ENCODE measurements at regions not wholly inside any gene's neighbourhood (a gene's known extent, or its start where the extent isn't known, plus 50 kb on each side); places are given as distances from the start of the nearest gene placed in this dataset.

- Histone ChIP-seq H3K9me3 (ENCODE audit: insufficient read depth, low read depth, low read length) (no peaks in the 10 kb centered on the region), H3K9ac (ENCODE audit: low read depth, low read length) (no peak overlapping the region), H3K4me3 (ENCODE audit: low read length) (no peak overlapping the region), H3K27me3 (ENCODE audit: insufficient read depth, low read length) (no peaks in the 10 kb centered on the region), H3K36me3 (ENCODE audit: insufficient read depth, low read depth, low read length) (no peaks in the 10 kb centered on the region), H3K27ac (ENCODE audit: low read length) (no peak overlapping the region), H3K4me1 (ENCODE audit: insufficient read depth, low read length) (no peaks in the 10 kb centered on the region)
Measured at GRCh38 chr4:156477636-156478035, 494.0 kb downstream of the PDGFC start.

- Histone ChIP-seq H3K36me3 (ENCODE audit: insufficient read depth, low read depth, low read length) (no peaks in the 10 kb centered on the region), H3K27me3 (ENCODE audit: insufficient read depth, low read length) (no peaks in the 10 kb centered on the region), H3K4me3 (ENCODE audit: low read length) (no peak overlapping the region), H3K9ac (ENCODE audit: low read depth, low read length) (no peak overlapping the region), H3K9me3 (ENCODE audit: insufficient read depth, low read depth, low read length) (no peaks in the 10 kb centered on the region), H3K27ac (ENCODE audit: low read length) (no peak overlapping the region), H3K4me1 (ENCODE audit: insufficient read depth, low read length) (no peaks in the 10 kb centered on the region)
Measured at GRCh38 chr4:156476359-156476758, 495.2 kb downstream of the PDGFC start.

- Histone ChIP-seq H3K36me3 (ENCODE audit: insufficient read depth, low read depth, low read length) (no peaks in the 10 kb centered on the region), H3K4me3 (ENCODE audit: low read length) (no peak overlapping the region), H3K4me1 (ENCODE audit: insufficient read depth, low read length) (no peaks in the 10 kb centered on the region), H3K9ac (ENCODE audit: low read depth, low read length) (no peak overlapping the region), H3K27ac (ENCODE audit: low read length) (no peak overlapping the region), H3K27me3 (ENCODE audit: insufficient read depth, low read length) (no peaks in the 10 kb centered on the region), H3K9me3 (ENCODE audit: insufficient read depth, low read depth, low read length) (no peaks in the 10 kb centered on the region)
Measured at GRCh38 chr4:156475322-156475721, 496.3 kb downstream of the PDGFC start.

- Histone ChIP-seq H3K9ac (ENCODE audit: low read depth, low read length) (no peak overlapping the region), H3K4me3 (ENCODE audit: low read length) (no peak overlapping the region), H3K9me3 (ENCODE audit: insufficient read depth, low read depth, low read length) (no peaks in the 10 kb centered on the region), H3K27ac (ENCODE audit: low read length) (no peak overlapping the region), H3K36me3 (ENCODE audit: insufficient read depth, low read depth, low read length) (no peaks in the 10 kb centered on the region), H3K4me1 (ENCODE audit: insufficient read depth, low read length) (no peaks in the 10 kb centered on the region), H3K27me3 (ENCODE audit: insufficient read depth, low read length) (no peaks in the 10 kb centered on the region)
Measured at GRCh38 chr4:156473151-156473550, 498.4 kb downstream of the PDGFC start.

- no peak overlapping the region for H3K9ac ChIP-seq (ENCODE audit: low read depth, low read length)
- H3K9me3 ChIP-seq (ENCODE audit: insufficient read depth, low read depth, low read length) = no peaks in the 10 kb centered on the region
- no peak overlapping the region for H3K4me3 ChIP-seq (ENCODE audit: low read length)
- no peaks in the 10 kb centered on the region for H3K36me3 ChIP-seq (ENCODE audit: insufficient read depth, low read depth, low read length)
- H3K4me1 ChIP-seq (ENCODE audit: insufficient read depth, low read length) = no peaks in the 10 kb centered on the region
- no peak overlapping the region for H3K27ac ChIP-seq (ENCODE audit: low read length)
- no peaks in the 10 kb centered on the region for H3K27me3 ChIP-seq (ENCODE audit: insufficient read depth, low read length)
Measured at GRCh38 chr4:156472624-156473023, 499.0 kb downstream of the PDGFC start.

GRCh38 chr4:156459584-156459983, 505.9 kb upstream of the CTSO start:
- Histone ChIP-seq H3K9ac (ENCODE audit: low read depth, low read length) (no peak overlapping the region), H3K4me1 (ENCODE audit: insufficient read depth, low read length) (no peaks in the 10 kb centered on the region), H3K36me3 (ENCODE audit: insufficient read depth, low read depth, low read length) (no peaks in the 10 kb centered on the region), H3K27ac (ENCODE audit: low read length) (no peak overlapping the region), H3K27me3 (ENCODE audit: insufficient read depth, low read length) (no peaks in the 10 kb centered on the region), H3K4me3 (ENCODE audit: low read length) (no peak overlapping the region), H3K9me3 (ENCODE audit: insufficient read depth, low read depth, low read length) (no peaks in the 10 kb centered on the region)

- H3K4me1 ChIP-seq (ENCODE audit: insufficient read depth, low read length) = no peaks in the 10 kb centered on the region
- H3K9me3 ChIP-seq (ENCODE audit: insufficient read depth, low read depth, low read length) = no peaks in the 10 kb centered on the region
- no peaks in the 10 kb centered on the region for H3K27me3 ChIP-seq (ENCODE audit: insufficient read depth, low read length)
- no peaks in the 10 kb centered on the region for H3K36me3 ChIP-seq (ENCODE audit: insufficient read depth, low read depth, low read length)
- no peak overlapping the region for H3K27ac ChIP-seq (ENCODE audit: low read length)
- H3K9ac ChIP-seq (ENCODE audit: low read depth, low read length) = no peak overlapping the region
- no peak overlapping the region for H3K4me3 ChIP-seq (ENCODE audit: low read length)
Measured at GRCh38 chr4:156456830-156457229, 503.2 kb upstream of the CTSO start.

GRCh38 chr4:156443488-156443887, 489.8 kb upstream of the CTSO start:
- Histone ChIP-seq H3K9ac (ENCODE audit: low read depth, low read length) (no peak overlapping the region), H3K9me3 (ENCODE audit: insufficient read depth, low read depth, low read length) (no peaks in the 10 kb centered on the region), H3K27me3 (ENCODE audit: insufficient read depth, low read length) (no peaks in the 10 kb centered on the region), H3K4me3 (ENCODE audit: low read length) (no peak overlapping the region), H3K27ac (ENCODE audit: low read length) (no peak overlapping the region), H3K4me1 (ENCODE audit: insufficient read depth, low read length) (no peaks in the 10 kb centered on the region; the same call in 1 of the 2 replicates), H3K36me3 (ENCODE audit: insufficient read depth, low read depth, low read length) (no peaks in the 10 kb centered on the region)

- Histone ChIP-seq H3K36me3 (ENCODE audit: insufficient read depth, low read depth, low read length) (no peaks in the 10 kb centered on the region), H3K9ac (ENCODE audit: low read depth, low read length) (no peak overlapping the region), H3K27ac (ENCODE audit: low read length) (no peak overlapping the region), H3K4me3 (ENCODE audit: low read length) (no peak overlapping the region), H3K4me1 (ENCODE audit: insufficient read depth, low read length) (no peaks in the 10 kb centered on the region; the same call in 1 of the 2 replicates), H3K27me3 (ENCODE audit: insufficient read depth, low read length) (no peaks in the 10 kb centered on the region), H3K9me3 (ENCODE audit: insufficient read depth, low read depth, low read length) (no peaks in the 10 kb centered on the region)
Measured at GRCh38 chr4:156442912-156443311, 489.2 kb upstream of the CTSO start.

GRCh38 chr4:156439576-156440200, 486.0 kb upstream of the CTSO start:
- H3K27me3 ChIP-seq (ENCODE audit: insufficient read depth, low read length) = no peaks in the 10 kb centered on the region
- no peak overlapping the region for H3K27ac ChIP-seq (ENCODE audit: low read length)
- H3K9me3 ChIP-seq (ENCODE audit: insufficient read depth, low read depth, low read length) = no peaks in the 10 kb centered on the region
- no peak overlapping the region for H3K9ac ChIP-seq (ENCODE audit: low read depth, low read length)
- H3K4me1 ChIP-seq (ENCODE audit: insufficient read depth, low read length) = no peaks in the 10 kb centered on the region; the same call in 1 of the 2 replicates
- no peak overlapping the region for H3K4me3 ChIP-seq (ENCODE audit: low read length)
- H3K36me3 ChIP-seq (ENCODE audit: insufficient read depth, low read depth, low read length) = no peaks in the 10 kb centered on the region

- Histone ChIP-seq H3K27me3 (ENCODE audit: insufficient read depth, low read length) (no peaks in the 10 kb centered on the region), H3K4me1 (ENCODE audit: insufficient read depth, low read length) (no peaks in the 10 kb centered on the region; the same call in 1 of the 2 replicates), H3K27ac (ENCODE audit: low read length) (no peak overlapping the region), H3K36me3 (ENCODE audit: insufficient read depth, low read depth, low read length) (no peaks in the 10 kb centered on the region), H3K9ac (ENCODE audit: low read depth, low read length) (no peak overlapping the region), H3K4me3 (ENCODE audit: low read length) (no peak overlapping the region), H3K9me3 (ENCODE audit: insufficient read depth, low read depth, low read length) (no peaks in the 10 kb centered on the region)
Measured at GRCh38 chr4:156437666-156438065, 484.0 kb upstream of the CTSO start.

- no peak overlapping the region for H3K9ac ChIP-seq (ENCODE audit: low read depth, low read length)
- no peaks in the 10 kb centered on the region for H3K27me3 ChIP-seq (ENCODE audit: insufficient read depth, low read length)
- H3K4me3 ChIP-seq (ENCODE audit: low read length) = no peak overlapping the region
- H3K9me3 ChIP-seq (ENCODE audit: insufficient read depth, low read depth, low read length) = no peaks in the 10 kb centered on the region
- H3K36me3 ChIP-seq (ENCODE audit: insufficient read depth, low read depth, low read length) = no peaks in the 10 kb centered on the region
- no peaks in the 10 kb centered on the region for H3K4me1 ChIP-seq (ENCODE audit: insufficient read depth, low read length)
- H3K27ac ChIP-seq (ENCODE audit: low read length) = no peak overlapping the region
Measured at GRCh38 chr4:156422576-156422975, 468.9 kb upstream of the CTSO start.
